ENCODE measurements at regions not wholly inside any gene's neighbourhood (a gene's known extent, or its start where the extent isn't known, plus 50 kb on each side); places are given as distances from the start of the nearest gene placed in this dataset.

- TF ChIP-seq POLR2A (IDR thresholded peaks at IDR 0.05) = no peak
- TF ChIP-seq, protein P1, sequence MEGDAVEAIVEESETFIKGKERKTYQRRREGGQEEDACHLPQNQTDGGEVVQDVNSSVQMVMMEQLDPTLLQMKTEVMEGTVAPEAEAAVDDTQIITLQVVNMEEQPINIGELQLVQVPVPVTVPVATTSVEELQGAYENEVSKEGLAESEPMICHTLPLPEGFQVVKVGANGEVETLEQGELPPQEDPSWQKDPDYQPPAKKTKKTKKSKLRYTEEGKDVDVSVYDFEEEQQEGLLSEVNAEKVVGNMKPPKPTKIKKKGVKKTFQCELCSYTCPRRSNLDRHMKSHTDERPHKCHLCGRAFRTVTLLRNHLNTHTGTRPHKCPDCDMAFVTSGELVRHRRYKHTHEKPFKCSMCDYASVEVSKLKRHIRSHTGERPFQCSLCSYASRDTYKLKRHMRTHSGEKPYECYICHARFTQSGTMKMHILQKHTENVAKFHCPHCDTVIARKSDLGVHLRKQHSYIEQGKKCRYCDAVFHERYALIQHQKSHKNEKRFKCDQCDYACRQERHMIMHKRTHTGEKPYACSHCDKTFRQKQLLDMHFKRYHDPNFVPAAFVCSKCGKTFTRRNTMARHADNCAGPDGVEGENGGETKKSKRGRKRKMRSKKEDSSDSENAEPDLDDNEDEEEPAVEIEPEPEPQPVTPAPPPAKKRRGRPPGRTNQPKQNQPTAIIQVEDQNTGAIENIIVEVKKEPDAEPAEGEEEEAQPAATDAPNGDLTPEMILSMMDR (IDR thresholded peaks at IDR 0.05) = no peak
Observed at GRCh38 chr7:80380957-80381356, 130.9 kb downstream of the GNAT3 start.
